H1 (cell line): ENCODE measurements at regions not wholly inside any gene's neighbourhood (a gene's known extent, or its start where the extent isn't known, plus 50 kb on each side); places are given as distances from the start of the nearest gene placed in this dataset.

Experiments used
- CTCF ChIA-PET: fragments of 300-600 bp; sonication (Branson Sonifier 250); formaldehyde crosslinking; loops from one replicate; lab custom pipeline; 2021; ENCODE audit not compliant: partially characterized antibody; lab: Charles Lee
- POLR2A ChIA-PET: fragments of 300-600 bp; sonication (Branson Sonifier 250); formaldehyde crosslinking; loops from one replicate; lab custom pipeline; 2021; ENCODE audit warnings: inconsistent platforms; ENCODE audit not compliant: partially characterized antibody; lab: Charles Lee
- DNase-seq, 2 experiments: peaks; one replicate each; pipeline versions ENCODE4 v3.0.0 to v3.0.0-alpha.2; 2010 to 2022; ENCODE audit warnings: low spot score in 2 of 2, low read depth in 1 of 2, mixed read lengths in 1 of 2
- FAIRE-seq: peaks from 2 replicates; lab custom pipeline; 2011; peaks lifted over from hg19 to GRCh38; lab: Jason Lieb, UNC
- H2AFZ ChIP-seq: 2 replicates; pipeline ENCODE4 v1.8.1; 2012; ENCODE audit warnings: low read length, inconsistent platforms
- H2AK5ac ChIP-seq: 2 replicates; pipeline ENCODE4 v1.6.1; 2013; ENCODE audit warnings: low read depth, low read length
- H2BK120ac ChIP-seq: replicated peaks from 2 replicates; pipeline ENCODE3; 2013; ENCODE audit warnings: low read depth, low read length, inconsistent platforms
- H2BK12ac ChIP-seq: 2 replicates; pipeline ENCODE4 v1.6.1; 2013; ENCODE audit warnings: low read depth, low read length
- H2BK15ac ChIP-seq: 2 replicates; pipeline ENCODE4 v1.6.1; 2013; ENCODE audit warnings: low read length
- H2BK20ac ChIP-seq: 2 replicates; pipeline ENCODE4 v1.6.1; 2013; ENCODE audit warnings: low read length
- H2BK5ac ChIP-seq: 2 replicates; pipeline ENCODE4 v1.6.1; 2013; ENCODE audit warnings: low read depth, low read length
- H3K14ac ChIP-seq: 2 replicates; pipeline ENCODE4 v1.6.1; 2013; ENCODE audit warnings: inconsistent platforms; ENCODE audit not compliant: insufficient read length
- H3K18ac ChIP-seq: 2 replicates; pipeline ENCODE4 v1.6.1; 2013; ENCODE audit warnings: low read length; ENCODE audit errors: extremely low read depth
- H3K23ac ChIP-seq: 2 replicates; pipeline ENCODE4 v1.6.1; 2013; ENCODE audit warnings: inconsistent platforms; ENCODE audit not compliant: insufficient read length
- H3K23me2 ChIP-seq: 2 replicates; pipeline ENCODE4 v1.6.1; 2013; ENCODE audit warnings: low read depth, low read length
- H3K27ac ChIP-seq: 2 replicates; pipeline ENCODE4 v1.6.1; 2011; ENCODE audit warnings: low read depth, low read length, inconsistent platforms
- H3K27me3 ChIP-seq, 4 experiments: replicated peaks in 1 of 4; 1 replicate in 1 of 4; 2 replicates in 3 of 4; pipeline versions ENCODE4 v1.6.1 to v1.8.1; 2011 to 2013; ENCODE audit warnings: low read length in 3 of 4, mild to moderate bottlenecking in 3 of 4, inconsistent platforms in 2 of 4, mixed read lengths in 2 of 4, moderate library complexity in 1 of 4; ENCODE audit not compliant: control insufficient read depth in 3 of 4, insufficient read depth in 3 of 4; ENCODE audit errors: extremely low read depth in 1 of 4
- H3K36me3 ChIP-seq, 4 experiments: 2 replicates each; pipeline versions ENCODE4 v1.6.1 to v1.8.1; 2011 to 2013; ENCODE audit warnings: mild to moderate bottlenecking in 4 of 4, low read length in 3 of 4, moderate library complexity in 2 of 4, control low read depth in 1 of 4, inconsistent platforms in 1 of 4; ENCODE audit not compliant: insufficient read depth in 4 of 4, control insufficient read depth in 2 of 4
- H3K4ac ChIP-seq: replicated peaks from 2 replicates; pipeline ENCODE3; 2013; ENCODE audit warnings: low read length, low read depth, mixed read lengths, inconsistent platforms; ENCODE audit not compliant: insufficient read length
- H3K4me1 ChIP-seq, 4 experiments: replicated peaks in 1 of 4; 1 replicate in 1 of 4; 2 replicates in 3 of 4; pipeline versions ENCODE4 v1.6.1 to v1.8.1; 2011 to 2013; ENCODE audit warnings: low read length in 3 of 4, inconsistent platforms in 2 of 4, mixed read lengths in 1 of 4; ENCODE audit not compliant: insufficient read depth in 4 of 4, control insufficient read depth in 3 of 4
- H3K4me2 ChIP-seq, 2 experiments: 2 replicates each; pipeline versions ENCODE4 v1.6.1 to v1.8.1; 2011 to 2013; ENCODE audit warnings: low read depth in 2 of 2, low read length in 2 of 2, control low read depth in 1 of 2, inconsistent platforms in 1 of 2, mild to moderate bottlenecking in 1 of 2; ENCODE audit not compliant: insufficient read depth in 1 of 2
- H3K4me3 ChIP-seq, 4 experiments: fragments of 200-600, 300-600 bp in 1 of 4; sonication (generic), shearing (Covaris generic), sonication (Bioruptor Twin) in 1 of 4; 2 replicates each; pipeline versions ENCODE4 v1.5.1 to v1.8.1; 2011 to 2016; ENCODE audit warnings: low read length in 4 of 4, low read depth in 3 of 4, control low read depth in 2 of 4, inconsistent platforms in 2 of 4, mild to moderate bottlenecking in 2 of 4, mixed read lengths in 1 of 4, moderate library complexity in 1 of 4; ENCODE audit not compliant: insufficient read depth in 2 of 4; ENCODE audit errors: extremely low read depth in 1 of 4
- H3K56ac ChIP-seq: replicated peaks from 2 replicates; pipeline ENCODE3; 2013; ENCODE audit warnings: low read depth, mild to moderate bottlenecking, mixed read lengths, low read length, inconsistent platforms; ENCODE audit not compliant: insufficient read length
- H3K79me1 ChIP-seq: 2 replicates; pipeline ENCODE4 v1.6.1; 2013; ENCODE audit warnings: low read depth, low read length, control low read depth
- H3K79me2 ChIP-seq, 2 experiments: 2 replicates each; pipeline versions ENCODE4 v1.6.1 to v1.8.1; 2012 to 2013; ENCODE audit warnings: low read length in 2 of 2, mild to moderate bottlenecking in 2 of 2, inconsistent platforms in 1 of 2; ENCODE audit not compliant: insufficient read depth in 2 of 2, control insufficient read depth in 1 of 2
- H3K9ac ChIP-seq, 4 experiments: replicated peaks in 1 of 4; 1 replicate in 1 of 4; 2 replicates in 3 of 4; pipeline versions ENCODE4 v1.6.1 to v1.8.1; 2011 to 2013; ENCODE audit warnings: low read depth in 3 of 4, low read length in 3 of 4, control low read depth in 2 of 4, mild to moderate bottlenecking in 2 of 4, moderate library complexity in 2 of 4, inconsistent platforms in 1 of 4; ENCODE audit errors: extremely low read depth in 1 of 4
- H3K9me3 ChIP-seq, 2 experiments: 2 replicates each; pipeline versions ENCODE4 v1.6.1 to v1.8.1; 2012 to 2013; ENCODE audit warnings: mild to moderate bottlenecking in 2 of 2, moderate library complexity in 2 of 2, control low read depth in 1 of 2, inconsistent platforms in 1 of 2, low read depth in 1 of 2, low read length in 1 of 2, mixed read lengths in 1 of 2; ENCODE audit not compliant: insufficient read depth in 2 of 2
- H4K20me1 ChIP-seq, 2 experiments: replicated peaks in 1 of 2; 2 replicates each; pipeline versions ENCODE3 to v1.8.1; 2011 to 2013; ENCODE audit warnings: inconsistent platforms in 2 of 2, low read length in 2 of 2, mild to moderate bottlenecking in 1 of 2; ENCODE audit not compliant: insufficient read depth in 2 of 2, control insufficient read depth in 1 of 2
- H4K5ac ChIP-seq: 2 replicates; pipeline ENCODE4 v1.6.1; 2013; ENCODE audit warnings: low read length, low read depth, mixed read lengths, inconsistent platforms; ENCODE audit not compliant: insufficient read length
- H4K8ac ChIP-seq: 2 replicates; pipeline ENCODE4 v1.8.0; 2013; ENCODE audit warnings: mild to moderate bottlenecking, moderate library complexity, low read length, inconsistent platforms; ENCODE audit not compliant: insufficient read depth; ENCODE audit errors: extremely low read depth
- H4K91ac ChIP-seq: replicated peaks from 2 replicates; pipeline ENCODE3; 2013; ENCODE audit warnings: low read length, mixed read lengths, inconsistent platforms; ENCODE audit not compliant: insufficient read length
- BACH1 ChIP-seq: IDR thresholded peaks from 2 replicates; pipeline ENCODE4 v1.6.1; 2012; ENCODE audit warnings: low read length, improper control_type of control experiment
- CBX5 ChIP-seq: fragments of 300-800, 300-1000 bp; sonication (generic); IDR thresholded peaks from 2 replicates; pipeline ENCODE4 v1.7.1; 2016; ENCODE audit warnings: antibody characterized with exemption, low read length, low read depth
- KDM1A ChIP-seq: fragments of 200-600, 300-600 bp; sonication (generic); IDR thresholded peaks from 2 replicates; pipeline ENCODE4 v1.7.1; 2016; ENCODE audit warnings: mild to moderate bottlenecking, low read length, borderline replicate concordance
- KDM4A ChIP-seq: IDR thresholded peaks from one replicate; pipeline ENCODE4 v1.7.1; 2012; ENCODE audit warnings: low read depth, mild to moderate bottlenecking, moderate library complexity, low read length, inconsistent platforms; ENCODE audit not compliant: severe bottlenecking
- KDM5A ChIP-seq: fragments of 200-600 bp; IDR thresholded peaks from 2 replicates; pipeline ENCODE4 v1.7.1; 2012; ENCODE audit warnings: mild to moderate bottlenecking, low read length, inconsistent platforms, mixed read lengths
- MAFK ChIP-seq: IDR thresholded peaks from 2 replicates; pipeline ENCODE4 v1.6.1; 2012; ENCODE audit warnings: low read depth, mild to moderate bottlenecking, improper control_type of control experiment, low read length
- POLR2A ChIP-seq, 2 experiments: IDR thresholded peaks; 1 replicate in 1 of 2; 2 replicates in 1 of 2; pipeline ENCODE4 v1.6.1; 2011; ENCODE audit warnings: low read depth in 2 of 2, low read length in 2 of 2, mild to moderate bottlenecking in 2 of 2; ENCODE audit errors: control extremely low read depth in 1 of 2
- RXRA ChIP-seq: IDR thresholded peaks from 2 replicates; pipeline ENCODE4 v1.6.1; 2011; ENCODE audit warnings: low read depth, mild to moderate bottlenecking, low read length, moderate library complexity; ENCODE audit not compliant: insufficient read depth
- SAP30 ChIP-seq: fragments of 300-600 bp; sonication (generic); IDR thresholded peaks from 2 replicates; pipeline ENCODE4 v1.7.1; 2012; ENCODE audit warnings: low read length, moderate library complexity, mild to moderate bottlenecking, inconsistent platforms; ENCODE audit not compliant: insufficient read depth, insufficient replicate concordance
- SP1 ChIP-seq: IDR thresholded peaks from 2 replicates; pipeline ENCODE4 v1.6.1; 2011; ENCODE audit warnings: low read depth, low read length
- SRF ChIP-seq: IDR thresholded peaks from 2 replicates; pipeline ENCODE4 v1.6.1; 2011; ENCODE audit warnings: mild to moderate bottlenecking, low read depth, low read length, moderate library complexity
- TBP ChIP-seq: IDR thresholded peaks from 2 replicates; pipeline ENCODE4 v1.6.1; 2011; ENCODE audit warnings: low read depth, low read length, improper control_type of control experiment
- TEAD4 ChIP-seq: IDR thresholded peaks from 2 replicates; pipeline ENCODE4 v1.6.1; 2012; ENCODE audit warnings: low read depth, low read length, inconsistent platforms, mixed read lengths
- ZNF274 ChIP-seq: IDR thresholded peaks from 2 replicates; pipeline ENCODE4 v1.7.0; 2012; ENCODE audit warnings: low read length, borderline replicate concordance; ENCODE audit errors: extremely low read depth
- WGBS, 2 experiments: shearing (Covaris generic) in 1 of 2; methylation state at CpG; one replicate each; pipeline versions ENCODE4 v1.1.6 to v1.1.7; 2013 to 2015; ENCODE audit warnings: low lambda C conversion rate in 2 of 2, mixed read lengths in 2 of 2, inconsistent platforms in 1 of 2, low coverage in 1 of 2, missing lambda C conversion rate in 1 of 2; ENCODE audit not compliant: insufficient replicate concordance in 2 of 2, insufficient coverage in 1 of 2, insufficient read length in 1 of 2; ENCODE audit errors: extremely low coverage in 1 of 2, missing lambda C conversion rate in 1 of 2; 5-methylcytosine and 5-hydroxymethylcytosine counted together

- Histone ChIP-seq H2AFZ (no peak overlapping the region; the same call in 1 of the 2 replicates), H3K27me3 (no peaks in the 10 kb centered on the region), H3K9ac (no peak overlapping the region), H3K79me1 (no peaks in the 10 kb centered on the region), H3K14ac (no peak overlapping the region), H4K91ac (no peak overlapping the region), H4K5ac (no peak overlapping the region), H3K18ac (no peak overlapping the region), H3K9me3 (no peaks in the 10 kb centered on the region), H3K56ac (no peak overlapping the region), H3K23me2 (no peaks in the 10 kb centered on the region), H4K20me1 (no peaks in the 10 kb centered on the region), H2AK5ac (no peak overlapping the region), H3K27ac (no peak overlapping the region), H2BK15ac (no peak overlapping the region), H2BK5ac (no peak overlapping the region), H2BK12ac (no peak overlapping the region), H3K23ac (no peak overlapping the region), H3K4me3 (no peak overlapping the region), H3K36me3 (no peaks in the 10 kb centered on the region), H3K4me2 (no peak overlapping the region), H3K4me1 (peaks cover 0 to 2% (median 0%) of the 10 kb centered on the region in 4 experiments; a peak in 3 of 7 replicates), H2BK20ac (no peak overlapping the region), H2BK120ac (no peak overlapping the region), H4K8ac (no peak overlapping the region), H3K79me2 (no peaks in the 10 kb centered on the region), H3K4ac (no peak overlapping the region)
- POLR2A ChIA-PET: no interaction called here
- WGBS, 2 experiments: 93% methylated on average over 4 of the region's 4 CpGs; no CpG with 5 or more reads in 1 of the 2 experiments
- FAIRE-seq: no peak
- CTCF ChIA-PET: interaction anchor here (0.9 to 4.3 kb wide), 6 partner anchors 10 to 132 kb away, joined by 3 to 30 read pairs (median 6); no protein-coding TSS in a partner anchor
- DNase-seq: no peak
- TF ChIP-seq TEAD4 (no peak), BACH1 (no peak), MAFK (no peak), ZNF274 (no peak), RXRA (no peak), KDM1A (no peak), CBX5 (no peak), SP1 (no peak), POLR2A (IDR thresholded peaks at IDR 0.05; ENCODE audit: control extremely low read depth in 1 of 2, low read depth in 2 of 2, low read length in 2 of 2) (no peak), SRF (no peak), KDM4A (no peak), KDM5A (no peak), SAP30 (no peak), TBP (no peak)
These were observed 106.6 kb downstream of the NXPE2 start for GRCh38 chr11:114784891-114785290.
